ENCODE measurements at regions not wholly inside any gene's neighbourhood (a gene's known extent, or its start where the extent isn't known, plus 50 kb on each side); places are given as distances from the start of the nearest gene placed in this dataset.

- no peak overlapping the region for H3K27ac ChIP-seq (ENCODE audit: low read length)
- no peak overlapping the region for H3K4me3 ChIP-seq (ENCODE audit: low read length)
- no peaks in the 10 kb centered on the region for H3K79me2 ChIP-seq (ENCODE audit: low read length)
- no peak for DNase-seq
- H3K9ac ChIP-seq (ENCODE audit: low read length) = no peak overlapping the region
- H4K20me1 ChIP-seq (ENCODE audit: insufficient read depth, low read depth, low read length) = no peaks in the 10 kb centered on the region
- H2AFZ ChIP-seq (ENCODE audit: low read length) = no peak overlapping the region
- no peak overlapping the region for H3K4me2 ChIP-seq (ENCODE audit: low read depth, low read length, poor library complexity, severe bottlenecking)
- H3K27me3 ChIP-seq (ENCODE audit: low read length) = no peaks in the 10 kb centered on the region
- H3K9me3 ChIP-seq (ENCODE audit: low read length) = no peaks in the 10 kb centered on the region
- H3K36me3 ChIP-seq (ENCODE audit: insufficient read depth, low read length) = no peaks in the 10 kb centered on the region
- no peaks in the 10 kb centered on the region for H3K9me2 ChIP-seq (replicated peaks; ENCODE audit: insufficient read depth, low read length)
- no peaks in the 10 kb centered on the region for H3K4me1 ChIP-seq (ENCODE audit: low read length)
These were observed 121.5 kb upstream of the DPP6 start for GRCh38 chr7:153930696-153931095.

DNA sequence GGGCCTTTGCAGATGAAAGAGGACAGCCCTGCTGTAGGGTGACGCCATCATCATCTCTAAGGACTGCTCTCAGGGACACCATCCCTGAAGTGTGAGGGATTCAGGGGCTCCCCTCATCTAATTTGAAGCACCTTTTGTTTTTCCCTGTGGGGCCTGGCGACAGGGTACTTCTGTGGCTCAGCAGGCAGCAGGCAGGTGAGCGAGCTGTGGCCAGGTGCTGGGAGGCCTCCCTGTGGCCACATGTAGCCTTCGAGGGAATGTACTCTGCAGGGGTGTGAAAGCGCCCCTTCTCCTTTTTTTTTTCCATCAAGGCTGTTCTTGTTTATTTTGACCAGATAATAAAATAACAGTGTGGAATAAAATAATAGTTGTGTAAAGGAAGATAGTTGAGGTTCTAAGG is 118.2 kb upstream of the DPP6 start:
- Histone ChIP-seq H3K27me3 (ENCODE audit: low read length) (no peaks in the 10 kb centered on the region), H3K36me3 (ENCODE audit: insufficient read depth, low read length) (no peaks in the 10 kb centered on the region), H3K4me2 (ENCODE audit: low read depth, low read length, poor library complexity, severe bottlenecking) (no peak overlapping the region), H3K4me1 (ENCODE audit: low read length) (no peaks in the 10 kb centered on the region), H3K9ac (ENCODE audit: low read length) (no peak overlapping the region), H3K4me3 (ENCODE audit: low read length) (no peak overlapping the region), H2AFZ (ENCODE audit: low read length) (no peak overlapping the region), H3K27ac (ENCODE audit: low read length) (no peak overlapping the region), H3K79me2 (ENCODE audit: low read length) (no peaks in the 10 kb centered on the region), H3K9me2 (replicated peaks; ENCODE audit: insufficient read depth, low read length) (no peaks in the 10 kb centered on the region), H3K9me3 (ENCODE audit: low read length) (no peaks in the 10 kb centered on the region), H4K20me1 (ENCODE audit: insufficient read depth, low read depth, low read length) (no peaks in the 10 kb centered on the region)
- DNase-seq = no peak

GRCh38 chr7:153934629-153935028 is 117.6 kb upstream of the DPP6 start:
- H4K20me1 ChIP-seq (ENCODE audit: insufficient read depth, low read depth, low read length) = no peaks in the 10 kb centered on the region
- H3K4me1 ChIP-seq (ENCODE audit: low read length) = no peaks in the 10 kb centered on the region
- H3K4me2 ChIP-seq (ENCODE audit: low read depth, low read length, poor library complexity, severe bottlenecking) = no peak overlapping the region
- no peaks in the 10 kb centered on the region for H3K27me3 ChIP-seq (ENCODE audit: low read length)
- no peak overlapping the region for H2AFZ ChIP-seq (ENCODE audit: low read length)
- no peaks in the 10 kb centered on the region for H3K9me2 ChIP-seq (replicated peaks; ENCODE audit: insufficient read depth, low read length)
- H3K27ac ChIP-seq (ENCODE audit: low read length) = no peak overlapping the region
- H3K79me2 ChIP-seq (ENCODE audit: low read length) = no peaks in the 10 kb centered on the region
- no peaks in the 10 kb centered on the region for H3K9me3 ChIP-seq (ENCODE audit: low read length)
- H3K36me3 ChIP-seq (ENCODE audit: insufficient read depth, low read length) = no peaks in the 10 kb centered on the region
- no peak for DNase-seq
- H3K4me3 ChIP-seq (ENCODE audit: low read length) = no peak overlapping the region
- no peak overlapping the region for H3K9ac ChIP-seq (ENCODE audit: low read length)

GRCh38 chr7:153935095-153935494 is 117.1 kb upstream of the DPP6 start:
- Histone ChIP-seq H3K27ac (ENCODE audit: low read length) (no peak overlapping the region), H3K4me2 (ENCODE audit: low read depth, low read length, poor library complexity, severe bottlenecking) (no peak overlapping the region), H3K79me2 (ENCODE audit: low read length) (no peaks in the 10 kb centered on the region), H3K9me3 (ENCODE audit: low read length) (no peaks in the 10 kb centered on the region), H3K36me3 (ENCODE audit: insufficient read depth, low read length) (no peaks in the 10 kb centered on the region), H3K27me3 (ENCODE audit: low read length) (no peaks in the 10 kb centered on the region), H3K4me1 (ENCODE audit: low read length) (no peaks in the 10 kb centered on the region), H3K9ac (ENCODE audit: low read length) (no peak overlapping the region), H3K9me2 (replicated peaks; ENCODE audit: insufficient read depth, low read length) (no peaks in the 10 kb centered on the region), H2AFZ (ENCODE audit: low read length) (no peak overlapping the region), H3K4me3 (ENCODE audit: low read length) (no peak overlapping the region), H4K20me1 (ENCODE audit: insufficient read depth, low read depth, low read length) (no peaks in the 10 kb centered on the region)
- DNase-seq = no peak

DNA sequence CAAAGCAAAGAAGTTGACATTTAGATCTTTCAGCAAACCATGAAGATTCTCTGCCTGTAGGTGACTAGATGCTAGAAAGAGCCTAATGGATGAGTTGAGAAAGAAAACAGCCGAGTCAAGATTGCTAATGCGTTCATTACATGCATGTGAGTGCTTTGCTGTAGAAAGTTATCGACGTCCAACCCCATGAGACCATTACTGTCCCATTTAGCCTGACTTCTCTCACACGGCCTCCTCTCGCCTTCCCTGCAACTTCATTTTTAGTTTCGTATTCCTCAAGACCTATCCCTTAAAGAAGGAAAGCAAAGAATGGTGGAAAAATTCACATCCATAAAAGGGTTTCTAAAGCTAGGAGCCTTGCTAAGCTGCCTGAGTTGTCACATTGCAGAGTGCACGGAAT is 113.7 kb upstream of the DPP6 start:
- H3K79me2 ChIP-seq (ENCODE audit: low read length) = no peaks in the 10 kb centered on the region
- H3K27ac ChIP-seq (ENCODE audit: low read length) = no peak overlapping the region
- no peaks in the 10 kb centered on the region for H4K20me1 ChIP-seq (ENCODE audit: insufficient read depth, low read depth, low read length)
- no peaks in the 10 kb centered on the region for H3K9me3 ChIP-seq (ENCODE audit: low read length)
- H3K36me3 ChIP-seq (ENCODE audit: insufficient read depth, low read length) = no peaks in the 10 kb centered on the region
- H2AFZ ChIP-seq (ENCODE audit: low read length) = no peak overlapping the region
- H3K9ac ChIP-seq (ENCODE audit: low read length) = no peak overlapping the region
- DNase-seq = no peak
- no peaks in the 10 kb centered on the region for H3K27me3 ChIP-seq (ENCODE audit: low read length)
- H3K9me2 ChIP-seq (replicated peaks; ENCODE audit: insufficient read depth, low read length) = no peaks in the 10 kb centered on the region
- no peak overlapping the region for H3K4me3 ChIP-seq (ENCODE audit: low read length)
- H3K4me2 ChIP-seq (ENCODE audit: low read depth, low read length, poor library complexity, severe bottlenecking) = no peak overlapping the region
- H3K4me1 ChIP-seq (ENCODE audit: low read length) = no peaks in the 10 kb centered on the region

DNA sequence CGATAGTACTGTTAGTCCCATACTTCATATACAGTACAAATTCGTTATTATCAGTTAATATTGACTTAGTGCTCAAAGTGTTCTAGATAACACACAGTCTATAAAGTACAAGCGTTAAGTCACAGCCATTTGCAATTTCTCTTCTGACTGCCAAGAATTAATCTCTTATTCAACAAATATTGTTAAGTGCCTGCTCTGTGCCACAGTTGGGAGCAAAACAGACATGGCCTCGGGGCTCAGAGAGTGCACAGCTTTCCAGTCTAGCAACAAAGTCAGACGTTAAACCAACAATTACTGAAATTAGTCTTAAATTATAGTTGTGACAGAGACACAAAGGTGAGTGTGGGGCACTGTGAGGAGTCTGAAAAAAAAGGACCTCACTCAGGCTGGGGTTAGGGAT is 113.0 kb upstream of the DPP6 start:
- Histone ChIP-seq H3K4me2 (ENCODE audit: low read depth, low read length, poor library complexity, severe bottlenecking) (no peak overlapping the region), H4K20me1 (ENCODE audit: insufficient read depth, low read depth, low read length) (no peaks in the 10 kb centered on the region), H3K9ac (ENCODE audit: low read length) (no peak overlapping the region), H3K27me3 (ENCODE audit: low read length) (no peaks in the 10 kb centered on the region), H3K79me2 (ENCODE audit: low read length) (no peaks in the 10 kb centered on the region), H2AFZ (ENCODE audit: low read length) (no peak overlapping the region), H3K27ac (ENCODE audit: low read length) (no peak overlapping the region), H3K9me3 (ENCODE audit: low read length) (no peaks in the 10 kb centered on the region), H3K36me3 (ENCODE audit: insufficient read depth, low read length) (no peaks in the 10 kb centered on the region), H3K9me2 (replicated peaks; ENCODE audit: insufficient read depth, low read length) (no peaks in the 10 kb centered on the region), H3K4me1 (ENCODE audit: low read length) (no peaks in the 10 kb centered on the region), H3K4me3 (ENCODE audit: low read length) (no peak overlapping the region)
- DNase-seq = no peak

GRCh38 chr7:153939654-153940053 is 112.5 kb upstream of the DPP6 start:
- Histone ChIP-seq H3K79me2 (ENCODE audit: low read length) (no peaks in the 10 kb centered on the region), H3K4me3 (ENCODE audit: low read length) (no peak overlapping the region), H3K4me1 (ENCODE audit: low read length) (no peaks in the 10 kb centered on the region)

GRCh38 chr7:153941061-153941460 is 111.1 kb upstream of the DPP6 start:
- no peaks in the 10 kb centered on the region for H3K27me3 ChIP-seq (ENCODE audit: low read length)
- no peak for DNase-seq
- H3K9me2 ChIP-seq (replicated peaks; ENCODE audit: insufficient read depth, low read length) = no peaks in the 10 kb centered on the region

More at GRCh38 chr7:153939654-153940053, 112.5 kb upstream of the DPP6 start:
- H3K27ac ChIP-seq (ENCODE audit: low read length) = no peak overlapping the region
- no peak for DNase-seq
- no peak overlapping the region for H3K4me2 ChIP-seq (ENCODE audit: low read depth, low read length, poor library complexity, severe bottlenecking)
- no peaks in the 10 kb centered on the region for H3K9me2 ChIP-seq (replicated peaks; ENCODE audit: insufficient read depth, low read length)
- no peaks in the 10 kb centered on the region for H4K20me1 ChIP-seq (ENCODE audit: insufficient read depth, low read depth, low read length)
- no peaks in the 10 kb centered on the region for H3K9me3 ChIP-seq (ENCODE audit: low read length)
- H3K9ac ChIP-seq (ENCODE audit: low read length) = no peak overlapping the region
- H2AFZ ChIP-seq (ENCODE audit: low read length) = no peak overlapping the region
- H3K27me3 ChIP-seq (ENCODE audit: low read length) = no peaks in the 10 kb centered on the region
- no peaks in the 10 kb centered on the region for H3K36me3 ChIP-seq (ENCODE audit: insufficient read depth, low read length)

GRCh38 chr7:153942036-153942435 is 110.2 kb upstream of the DPP6 start:
- Histone ChIP-seq H3K27me3 (ENCODE audit: low read length) (no peaks in the 10 kb centered on the region), H3K9me2 (replicated peaks; ENCODE audit: insufficient read depth, low read length) (no peaks in the 10 kb centered on the region), H2AFZ (ENCODE audit: low read length) (no peak overlapping the region)

More at GRCh38 chr7:153941061-153941460, 111.1 kb upstream of the DPP6 start:
- H3K36me3 ChIP-seq (ENCODE audit: insufficient read depth, low read length) = no peaks in the 10 kb centered on the region
- no peaks in the 10 kb centered on the region for H4K20me1 ChIP-seq (ENCODE audit: insufficient read depth, low read depth, low read length)
- H3K27ac ChIP-seq (ENCODE audit: low read length) = no peak overlapping the region
- no peak overlapping the region for H2AFZ ChIP-seq (ENCODE audit: low read length)
- no peaks in the 10 kb centered on the region for H3K9me3 ChIP-seq (ENCODE audit: low read length)
- no peaks in the 10 kb centered on the region for H3K79me2 ChIP-seq (ENCODE audit: low read length)
- no peak overlapping the region for H3K4me3 ChIP-seq (ENCODE audit: low read length)
- H3K4me1 ChIP-seq (ENCODE audit: low read length) = no peaks in the 10 kb centered on the region
- H3K4me2 ChIP-seq (ENCODE audit: low read depth, low read length, poor library complexity, severe bottlenecking) = no peak overlapping the region
- H3K9ac ChIP-seq (ENCODE audit: low read length) = no peak overlapping the region

More at GRCh38 chr7:153942036-153942435, 110.2 kb upstream of the DPP6 start:
- Histone ChIP-seq H3K27ac (ENCODE audit: low read length) (no peak overlapping the region), H3K79me2 (ENCODE audit: low read length) (no peaks in the 10 kb centered on the region), H3K9ac (ENCODE audit: low read length) (no peak overlapping the region), H3K4me2 (ENCODE audit: low read depth, low read length, poor library complexity, severe bottlenecking) (no peak overlapping the region), H3K4me3 (ENCODE audit: low read length) (no peak overlapping the region), H3K9me3 (ENCODE audit: low read length) (no peaks in the 10 kb centered on the region), H3K36me3 (ENCODE audit: insufficient read depth, low read length) (no peaks in the 10 kb centered on the region), H4K20me1 (ENCODE audit: insufficient read depth, low read depth, low read length) (no peaks in the 10 kb centered on the region), H3K4me1 (ENCODE audit: low read length) (no peaks in the 10 kb centered on the region)
- DNase-seq = no peak
